ENCODE measurements at regions not wholly inside any gene's neighbourhood (a gene's known extent, or its start where the extent isn't known, plus 50 kb on each side); places are given as distances from the start of the nearest gene placed in this dataset.

GRCh38 chr7:11895337-11895736, 63.3 kb upstream of the THSD7A start:
- Histone ChIP-seq H3K36me3 (ENCODE audit: control insufficient read depth in 4 of 4, insufficient read depth in 4 of 4, low read length in 3 of 4) (no peaks in the 10 kb centered on the region), H3K4me1 (ENCODE audit: control extremely low read depth in 1 of 4, control insufficient read depth in 4 of 4, insufficient read depth in 4 of 4, low read length in 3 of 4) (no peaks in the 10 kb centered on the region), H3K4me3 (ENCODE audit: control insufficient read depth in 1 of 7, extremely low read depth in 1 of 7, insufficient read depth in 4 of 7, low read depth in 2 of 7, low read length in 6 of 7) (no peak overlapping the region), H3K27me3 (replicated peaks in 2 of 5; ENCODE audit: control insufficient read depth in 4 of 5, insufficient read depth in 5 of 5, low read length in 4 of 5) (no peaks in the 10 kb centered on the region), H3K9me3 (ENCODE audit: control extremely low read depth in 1 of 5, control insufficient read depth in 4 of 5, insufficient read depth in 2 of 5, low read depth in 1 of 5, low read length in 4 of 5) (no peaks in the 10 kb centered on the region), H3K27ac (ENCODE audit: insufficient read depth in 1 of 2, low read depth in 1 of 2, low read length in 2 of 2, poor library complexity in 1 of 2, severe bottlenecking in 2 of 2) (no peak overlapping the region)
- CTCF ChIA-PET, result no interaction called here
- no CpG with 5 or more reads among the region's 1 CpG for WGBS (ENCODE audit: insufficient coverage)
- no peak for DNase-seq
- POLR2A ChIA-PET, result no interaction called here

GRCh38 chr7:11896663-11897062, 64.7 kb upstream of the THSD7A start:
- DNase-seq, result no peak
- Histone ChIP-seq H3K4me1 (ENCODE audit: control extremely low read depth in 1 of 4, control insufficient read depth in 4 of 4, insufficient read depth in 4 of 4, low read length in 3 of 4) (no peaks in the 10 kb centered on the region), H3K9me3 (ENCODE audit: control extremely low read depth in 1 of 5, control insufficient read depth in 4 of 5, insufficient read depth in 2 of 5, low read depth in 1 of 5, low read length in 4 of 5) (no peaks in the 10 kb centered on the region), H3K4me3 (ENCODE audit: control insufficient read depth in 1 of 7, extremely low read depth in 1 of 7, insufficient read depth in 4 of 7, low read depth in 2 of 7, low read length in 6 of 7) (no peak overlapping the region), H3K36me3 (ENCODE audit: control insufficient read depth in 4 of 4, insufficient read depth in 4 of 4, low read length in 3 of 4) (no peaks in the 10 kb centered on the region), H3K27ac (ENCODE audit: insufficient read depth in 1 of 2, low read depth in 1 of 2, low read length in 2 of 2, poor library complexity in 1 of 2, severe bottlenecking in 2 of 2) (no peak overlapping the region), H3K27me3 (replicated peaks in 2 of 5; ENCODE audit: control insufficient read depth in 4 of 5, insufficient read depth in 5 of 5, low read length in 4 of 5) (no peaks in the 10 kb centered on the region)
- ChIA-PET POLR2A (no interaction called here), CTCF (no interaction called here)
- no CpG with 5 or more reads among the region's 1 CpG for WGBS (ENCODE audit: insufficient coverage)

DNA sequence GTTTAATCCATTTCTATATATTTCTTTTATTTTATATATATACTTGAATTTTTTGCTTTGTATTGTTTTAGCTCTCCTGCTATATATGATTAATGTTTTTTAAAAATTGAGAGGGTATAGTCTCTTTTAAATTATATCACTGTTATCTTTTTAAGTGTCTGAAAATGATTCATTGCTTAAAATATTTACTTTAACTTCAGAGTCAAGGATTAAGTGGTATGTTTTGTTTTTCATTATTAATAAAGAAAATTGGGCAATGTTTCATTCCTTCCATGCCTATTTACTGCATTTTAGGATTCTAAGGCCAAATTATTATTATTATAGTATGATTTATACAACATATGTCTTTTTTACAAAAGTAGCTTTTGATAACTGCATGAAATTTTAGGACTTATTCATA, 67.2 kb upstream of the THSD7A start:
- no peak overlapping the region for H3K4me3 ChIP-seq (ENCODE audit: control insufficient read depth in 1 of 7, extremely low read depth in 1 of 7, insufficient read depth in 4 of 7, low read depth in 2 of 7, low read length in 6 of 7)
- no peaks in the 10 kb centered on the region for H3K4me1 ChIP-seq (ENCODE audit: control extremely low read depth in 1 of 4, control insufficient read depth in 4 of 4, insufficient read depth in 4 of 4, low read length in 3 of 4)
- no peaks in the 10 kb centered on the region for H3K27me3 ChIP-seq (replicated peaks in 2 of 5; ENCODE audit: control insufficient read depth in 4 of 5, insufficient read depth in 5 of 5, low read length in 4 of 5)
- H3K36me3 ChIP-seq (ENCODE audit: control insufficient read depth in 4 of 4, insufficient read depth in 4 of 4, low read length in 3 of 4), result no peaks in the 10 kb centered on the region
- H3K9me3 ChIP-seq (ENCODE audit: control extremely low read depth in 1 of 5, control insufficient read depth in 4 of 5, insufficient read depth in 2 of 5, low read depth in 1 of 5, low read length in 4 of 5), result no peaks in the 10 kb centered on the region
- H3K27ac ChIP-seq (ENCODE audit: insufficient read depth in 1 of 2, low read depth in 1 of 2, low read length in 2 of 2, poor library complexity in 1 of 2, severe bottlenecking in 2 of 2), result no peak overlapping the region
- ChIA-PET CTCF (no interaction called here), POLR2A (no interaction called here)
- DNase-seq, result no peak

DNA sequence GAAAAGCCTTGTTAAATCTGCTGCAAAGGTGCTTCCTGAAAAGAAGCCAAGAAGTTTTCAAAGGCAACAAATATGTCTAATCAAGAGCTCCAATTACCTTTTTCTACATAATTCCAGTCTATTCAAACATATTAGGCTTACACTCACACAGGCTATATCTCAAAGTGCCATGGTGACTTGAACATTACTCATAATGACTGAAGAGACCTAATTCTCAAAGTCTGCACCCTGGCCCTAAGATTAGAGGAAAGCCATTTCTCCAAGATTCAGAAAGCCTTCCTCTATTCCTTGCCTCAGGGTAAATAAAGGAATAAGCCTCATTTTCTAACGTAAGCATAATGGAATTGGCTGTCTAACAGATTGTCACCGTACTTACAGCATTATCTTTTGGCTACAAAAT, 78.3 kb upstream of the THSD7A start:
- Histone ChIP-seq H3K4me1 (ENCODE audit: control extremely low read depth in 1 of 4, control insufficient read depth in 4 of 4, insufficient read depth in 4 of 4, low read length in 3 of 4) (no peaks in the 10 kb centered on the region), H3K4me3 (ENCODE audit: control insufficient read depth in 1 of 7, extremely low read depth in 1 of 7, insufficient read depth in 4 of 7, low read depth in 2 of 7, low read length in 6 of 7) (no peak overlapping the region), H3K27me3 (replicated peaks in 2 of 5; ENCODE audit: control insufficient read depth in 4 of 5, insufficient read depth in 5 of 5, low read length in 4 of 5) (no peaks in the 10 kb centered on the region), H3K36me3 (ENCODE audit: control insufficient read depth in 4 of 4, insufficient read depth in 4 of 4, low read length in 3 of 4) (no peaks in the 10 kb centered on the region), H3K27ac (ENCODE audit: insufficient read depth in 1 of 2, low read depth in 1 of 2, low read length in 2 of 2, poor library complexity in 1 of 2, severe bottlenecking in 2 of 2) (no peak overlapping the region), H3K9me3 (ENCODE audit: control extremely low read depth in 1 of 5, control insufficient read depth in 4 of 5, insufficient read depth in 2 of 5, low read depth in 1 of 5, low read length in 4 of 5) (no peaks in the 10 kb centered on the region)
- ChIA-PET POLR2A (no interaction called here), CTCF (no interaction called here)
- no peak for DNase-seq
- no CpG with 5 or more reads among the region's 2 CpGs for WGBS (ENCODE audit: insufficient coverage)

DNA sequence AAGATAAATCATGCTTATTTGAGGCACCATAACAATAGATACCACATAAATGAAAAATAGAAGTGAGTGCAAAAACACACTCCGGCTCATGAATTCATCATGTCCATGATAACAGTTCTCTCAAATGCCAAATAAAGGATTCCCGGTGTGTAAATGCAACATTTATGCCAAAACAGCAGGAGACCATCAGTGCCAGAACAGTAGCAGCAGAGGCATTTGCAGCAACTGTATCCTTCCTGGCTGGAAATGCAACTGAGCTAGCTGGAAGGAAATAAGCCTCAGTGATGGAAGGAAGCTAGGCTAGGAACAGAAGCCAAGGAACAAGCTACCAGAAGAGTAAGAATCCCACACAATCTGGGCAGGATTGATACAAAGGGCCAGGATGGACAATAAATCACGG, 79.9 kb upstream of the THSD7A start:
- H3K4me1 ChIP-seq (ENCODE audit: control extremely low read depth in 1 of 4, control insufficient read depth in 4 of 4, insufficient read depth in 4 of 4, low read length in 3 of 4), result no peaks in the 10 kb centered on the region
- 44% methylated on average over 1 of the region's 3 CpGs for WGBS (ENCODE audit: insufficient coverage)
- no peaks in the 10 kb centered on the region for H3K9me3 ChIP-seq (ENCODE audit: control extremely low read depth in 1 of 5, control insufficient read depth in 4 of 5, insufficient read depth in 2 of 5, low read depth in 1 of 5, low read length in 4 of 5)
- no peak overlapping the region for H3K4me3 ChIP-seq (ENCODE audit: control insufficient read depth in 1 of 7, extremely low read depth in 1 of 7, insufficient read depth in 4 of 7, low read depth in 2 of 7, low read length in 6 of 7)
- no peaks in the 10 kb centered on the region for H3K36me3 ChIP-seq (ENCODE audit: control insufficient read depth in 4 of 4, insufficient read depth in 4 of 4, low read length in 3 of 4)
- ChIA-PET CTCF (no interaction called here), POLR2A (interaction anchor here (0.6 kb wide), 1 partner anchor 269 kb away, joined by 3 read pairs; no protein-coding TSS in a partner anchor)
- no peaks in the 10 kb centered on the region for H3K27me3 ChIP-seq (replicated peaks in 2 of 5; ENCODE audit: control insufficient read depth in 4 of 5, insufficient read depth in 5 of 5, low read length in 4 of 5)
- DNase-seq, result no peak
- H3K27ac ChIP-seq (ENCODE audit: insufficient read depth in 1 of 2, low read depth in 1 of 2, low read length in 2 of 2, poor library complexity in 1 of 2, severe bottlenecking in 2 of 2), result no peak overlapping the region

GRCh38 chr7:11914645-11915044, 82.6 kb upstream of the THSD7A start:
- no peaks in the 10 kb centered on the region for H3K27me3 ChIP-seq (replicated peaks in 2 of 5; ENCODE audit: control insufficient read depth in 4 of 5, insufficient read depth in 5 of 5, low read length in 4 of 5)
- H3K9me3 ChIP-seq (ENCODE audit: control extremely low read depth in 1 of 5, control insufficient read depth in 4 of 5, insufficient read depth in 2 of 5, low read depth in 1 of 5, low read length in 4 of 5), result peaks cover 0 to 4% (median 0%) of the 10 kb centered on the region in 5 experiments
- no peak overlapping the region for H3K27ac ChIP-seq (ENCODE audit: insufficient read depth in 1 of 2, low read depth in 1 of 2, low read length in 2 of 2, poor library complexity in 1 of 2, severe bottlenecking in 2 of 2)
- H3K36me3 ChIP-seq (ENCODE audit: control insufficient read depth in 4 of 4, insufficient read depth in 4 of 4, low read length in 3 of 4), result no peaks in the 10 kb centered on the region
- WGBS (ENCODE audit: insufficient coverage), result 100% methylated on average over 2 of the region's 4 CpGs
- H3K4me1 ChIP-seq (ENCODE audit: control extremely low read depth in 1 of 4, control insufficient read depth in 4 of 4, insufficient read depth in 4 of 4, low read length in 3 of 4), result no peaks in the 10 kb centered on the region
- no peak overlapping the region for H3K4me3 ChIP-seq (ENCODE audit: control insufficient read depth in 1 of 7, extremely low read depth in 1 of 7, insufficient read depth in 4 of 7, low read depth in 2 of 7, low read length in 6 of 7)
- CTCF ChIA-PET, result no interaction called here
- POLR2A ChIA-PET, result no interaction called here
- DNase-seq, result no peak

- POLR2A ChIA-PET, result no interaction called here
- no CpG with 5 or more reads among the region's 1 CpG for WGBS (ENCODE audit: insufficient coverage)
- Histone ChIP-seq H3K36me3 (ENCODE audit: control insufficient read depth in 4 of 4, insufficient read depth in 4 of 4, low read length in 3 of 4) (no peaks in the 10 kb centered on the region), H3K9me3 (ENCODE audit: control extremely low read depth in 1 of 5, control insufficient read depth in 4 of 5, insufficient read depth in 2 of 5, low read depth in 1 of 5, low read length in 4 of 5) (peaks cover 0 to under 1% (median 0%) of the 10 kb centered on the region in 5 experiments), H3K27ac (ENCODE audit: insufficient read depth in 1 of 2, low read depth in 1 of 2, low read length in 2 of 2, poor library complexity in 1 of 2, severe bottlenecking in 2 of 2) (no peak overlapping the region), H3K4me3 (ENCODE audit: control insufficient read depth in 1 of 7, extremely low read depth in 1 of 7, insufficient read depth in 4 of 7, low read depth in 2 of 7, low read length in 6 of 7) (no peak overlapping the region), H3K4me1 (ENCODE audit: control extremely low read depth in 1 of 4, control insufficient read depth in 4 of 4, insufficient read depth in 4 of 4, low read length in 3 of 4) (no peaks in the 10 kb centered on the region), H3K27me3 (replicated peaks in 2 of 5; ENCODE audit: control insufficient read depth in 4 of 5, insufficient read depth in 5 of 5, low read length in 4 of 5) (no peaks in the 10 kb centered on the region)
- CTCF ChIA-PET, result no interaction called here
- no peak for DNase-seq
Measured at GRCh38 chr7:11923376-11923930, 91.5 kb upstream of the THSD7A start.
